K562 (cell line): ENCODE measurements at regions not wholly inside any gene's neighbourhood (a gene's known extent, or its start where the extent isn't known, plus 50 kb on each side); places are given as distances from the start of the nearest gene placed in this dataset.
A peak's percentile ranks its signal among the peaks of the same experiment; 100 is the strongest.

ENCODE experiments used
- ATAC-seq: fragments of 200-7000 bp; cut with Tn5 transposase; 3 replicates; pipeline ENCODE4 v1.9.1; 2020; ENCODE audit warnings: moderate library complexity
- BruUV-seq: library from RNA; stranded (reverse); fragments of 400-500 nt; replicated peaks from 2 replicates; lab custom pipeline; 2021; lab: Mats Ljungman, UMichigan
- CTCF ChIA-PET: fragments of 300-600 bp; formaldehyde crosslinking; extraction: SDS; loops from one replicate; lab custom pipeline; 2021; ENCODE audit warnings: low intra/inter-chr PET ratio; lab: Yijun Ruan, JAX
- POLR2A ChIA-PET: fragments of 300-600, 350-650 bp; sonication (Branson Sonifier 250); formaldehyde crosslinking; extraction: SDS; loops from one replicate; lab custom pipeline; 2021; ENCODE audit warnings: antibody characterized with exemption, inconsistent platforms; lab: Yijun Ruan, JAX
- DNase-seq, 4 experiments: peaks; one replicate each; pipeline versions ENCODE4 v3.0.0 to v3.0.0-alpha.2; 2011 to 2018; ENCODE audit warnings: low spot score in 3 of 4, mixed read lengths in 3 of 4; ENCODE audit errors: extremely low read depth in 1 of 4
- FAIRE-seq: peaks from 2 replicates; lab custom pipeline; 2011; peaks lifted over from hg19 to GRCh38; lab: Jason Lieb, UNC
- H2AFZ ChIP-seq: 2 replicates; pipeline ENCODE4 v1.6.0; 2011; ENCODE audit warnings: low read depth, low read length, control low read depth, inconsistent platforms
- H3K27ac ChIP-seq: fragments of 200-600 bp; 3 replicates; pipeline ENCODE4 v1.8.0; 2011; ENCODE audit warnings: low read depth, mild to moderate bottlenecking, control low read depth, inconsistent platforms, low read length, moderate library complexity, mixed read lengths; ENCODE audit errors: extremely low read depth
- H3K27me3 ChIP-seq, 2 experiments: fragments of 300-600 bp in 1 of 2; 2 replicates in 1 of 2; 3 replicates in 1 of 2; pipeline versions ENCODE4 v1.6.0 to v1.8.0; 2011; ENCODE audit warnings: inconsistent platforms in 2 of 2, low read length in 2 of 2, mild to moderate bottlenecking in 1 of 2, mixed read lengths in 1 of 2, moderate library complexity in 1 of 2; ENCODE audit not compliant: control insufficient read depth in 2 of 2, insufficient read depth in 2 of 2
- H3K36me3 ChIP-seq: fragments of 300-600 bp; 3 replicates; pipeline ENCODE4 v1.8.0; 2011; ENCODE audit warnings: mild to moderate bottlenecking, low read length, inconsistent platforms; ENCODE audit not compliant: control insufficient read depth, insufficient read depth
- H3K4me1 ChIP-seq, 2 experiments: fragments of 200-600 bp in 1 of 2; replicated peaks in 1 of 2; 2 replicates in 1 of 2; 3 replicates in 1 of 2; pipeline versions ENCODE4 v1.5.1 to v1.8.0; 2011; ENCODE audit warnings: inconsistent platforms in 2 of 2, low read length in 2 of 2, mild to moderate bottlenecking in 1 of 2, mixed read lengths in 1 of 2, moderate library complexity in 1 of 2; ENCODE audit not compliant: control insufficient read depth in 2 of 2, insufficient read depth in 2 of 2
- H3K4me2 ChIP-seq: 2 replicates; pipeline ENCODE4 v1.6.1; 2011; ENCODE audit warnings: low read length, control low read depth, inconsistent platforms, mixed read lengths; ENCODE audit not compliant: insufficient read depth
- H3K4me3 ChIP-seq: fragments of 200-600 bp; sonication (generic), shearing (Covaris generic); 2 replicates; pipeline ENCODE4 v1.5.1; 2016; ENCODE audit warnings: control low read depth, inconsistent platforms
- H3K79me2 ChIP-seq: fragments of 200-600 bp; 3 replicates; pipeline ENCODE4 v1.8.0; 2011; ENCODE audit warnings: low read length, inconsistent platforms; ENCODE audit not compliant: control insufficient read depth, insufficient read depth
- H3K9ac ChIP-seq, 2 experiments: 2 replicates each; pipeline versions ENCODE4 v1.6.0 to v1.6.1; 2011; ENCODE audit warnings: low read depth in 2 of 2, low read length in 2 of 2, control low read depth in 1 of 2, inconsistent platforms in 1 of 2, mild to moderate bottlenecking in 1 of 2, mixed read lengths in 1 of 2; ENCODE audit not compliant: insufficient read depth in 1 of 2
- H3K9me1 ChIP-seq: one replicate; pipeline ENCODE4 v1.6.0; 2011; ENCODE audit warnings: inconsistent platforms, mild to moderate bottlenecking, low read length, moderate library complexity; ENCODE audit not compliant: control insufficient read depth, insufficient read depth
- H3K9me3 ChIP-seq: replicated peaks from 2 replicates; pipeline ENCODE4 v1.5.1; 2011; ENCODE audit warnings: low read depth, low read length, inconsistent platforms; ENCODE audit not compliant: control insufficient read depth, insufficient read depth
- H4K20me1 ChIP-seq: replicated peaks from 2 replicates; pipeline ENCODE4 v1.6.1; 2011; ENCODE audit warnings: low read length, inconsistent platforms, mixed read lengths; ENCODE audit not compliant: control insufficient read depth, insufficient read depth
- BCOR ChIP-seq: fragments of 450-650 bp; IDR thresholded peaks from 2 replicates; pipeline ENCODE4 v1.6.1; 2016
- CBX1 ChIP-seq: sonication (generic); IDR thresholded peaks from 2 replicates; pipeline ENCODE4 v1.6.1; 2016; ENCODE audit warnings: antibody characterized with exemption, low read depth, mild to moderate bottlenecking
- CC2D1A ChIP-seq: fragments of 450-650 bp; IDR thresholded peaks from 2 replicates; pipeline ENCODE4 v1.6.1; 2017; ENCODE audit warnings: mild to moderate bottlenecking
- CHD4 ChIP-seq: fragments of 200-600 bp; sonication (generic); IDR thresholded peaks from 3 replicates; pipeline ENCODE4 v1.6.1; 2012; ENCODE audit warnings: low read depth, mild to moderate bottlenecking, mixed read lengths, low read length, inconsistent platforms; ENCODE audit not compliant: insufficient read depth, insufficient replicate concordance, poor library complexity, severe bottlenecking
- E2F3 ChIP-seq: fragments of 250-450 bp; sonication (Bioruptor Pico); IDR thresholded peaks from 2 replicates; pipeline ENCODE4 v1.4.0; 2020; ENCODE audit warnings: mild to moderate bottlenecking
- KLF1 ChIP-seq: fragments of 450-650 bp; IDR thresholded peaks from 2 replicates; pipeline ENCODE4 v1.6.1; 2016; ENCODE audit warnings: missing genetic modification characterization, missing compliant biosample characterization
- RBM25 ChIP-seq: fragments of 200-400 bp; formaldehyde crosslinking; IDR thresholded peaks from 2 replicates; pipeline ENCODE4 v1.6.1; 2018; ENCODE audit warnings: low read length, low read depth, moderate library complexity; ENCODE audit not compliant: severe bottlenecking
- SMARCA5 ChIP-seq: fragments of 450-650 bp; IDR thresholded peaks from 2 replicates; pipeline ENCODE4 v1.6.1; 2016
- ZNF311 ChIP-seq: fragments of 250-450 bp; sonication (Bioruptor Pico); IDR thresholded peaks from 2 replicates; pipeline ENCODE4 v1.4.0; 2020; ENCODE audit warnings: mild to moderate bottlenecking, moderate library complexity
- WGBS: fragments of 100-300 bp; shearing (Covaris generic); methylation state at CpG from one replicate; pipeline ENCODE4 v1.1.6; 2016; ENCODE audit warnings: low coverage, mixed read lengths; ENCODE audit not compliant: insufficient coverage; ENCODE audit errors: missing lambda C conversion rate; 5-methylcytosine and 5-hydroxymethylcytosine counted together
- in situ Hi-C: fragments of 300-500 bp; cut with MboI; formaldehyde crosslinking; loops from 4 replicates; pipeline ENCODE4 v1.15.0; 2018; ENCODE audit warnings: inconsistent platforms, mixed read lengths
- intact Hi-C: fragments of 100-400 bp; cut with micrococcal nuclease; formaldehyde crosslinking; loops from 2 replicates; pipeline ENCODE4 v1.14.2; 2022
- TF ChIP-seq, protein P1 (sequence below): fragments of 450-650 bp; formaldehyde crosslinking; IDR thresholded peaks from 2 replicates; pipeline ENCODE4 v1.4.0; 2020; ENCODE audit warnings: mild to moderate bottlenecking

DNA sequence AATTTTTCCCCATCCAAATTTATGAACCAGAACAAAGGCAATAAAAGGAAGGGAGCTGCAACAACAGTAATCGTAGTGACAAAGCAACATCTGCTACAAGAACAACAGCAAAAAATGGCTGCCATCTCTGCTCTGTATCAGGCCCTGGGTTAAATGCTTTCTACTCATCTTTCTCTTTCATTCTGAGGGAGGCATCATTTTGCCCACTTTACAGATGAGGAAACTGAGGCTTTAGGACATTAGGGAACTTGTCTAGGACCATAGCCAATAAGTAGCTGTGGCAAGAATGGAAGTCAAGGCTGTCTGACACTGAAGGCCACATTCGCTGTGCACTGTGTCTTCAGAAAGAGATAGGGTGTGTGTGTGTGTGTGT lies 192.4 kb upstream of the NUDT4 start:
- intact Hi-C loops = no loop called here
- Histone ChIP-seq H3K4me2 (no peak overlapping the region), H3K4me3 (no peak overlapping the region), H2AFZ (peak overlapping the region; percentile 28; the same call in 1 of the 2 replicates), H3K9ac (no peak overlapping the region), H3K79me2 (no peaks in the 10 kb centered on the region), H3K4me1 (peaks cover 10 to 14% of the 10 kb centered on the region in 2 experiments; a peak in 4 of 5 replicates), H3K27me3 (no peaks in the 10 kb centered on the region), H3K36me3 (no peaks in the 10 kb centered on the region), H3K9me3 (no peaks in the 10 kb centered on the region), H3K27ac (no peak overlapping the region), H4K20me1 (no peaks in the 10 kb centered on the region), H3K9me1 (no peaks in the 10 kb centered on the region)
- WGBS = 77% methylated on average over 2 of the region's 2 CpGs
- ChIA-PET POLR2A (interaction anchor here (1.2 kb wide), 1 partner anchor 17 kb away, joined by 3 read pairs; no protein-coding TSS in a partner anchor), CTCF (no interaction called here)
- DNase-seq (no peak), FAIRE-seq (no peak), ATAC-seq (no peak)
- in situ Hi-C loops = no loop called here
- 0 out of 2 replicates have a peak, but pooled peaks have one; percentile 56 for TF ChIP-seq SMARCA5
- no peak for TF ChIP-seq CC2D1A
- peak; percentile 77 for TF ChIP-seq BCOR
- no peak for TF ChIP-seq KLF1 (tag)
- peak; percentile 22 for TF ChIP-seq CHD4
- TF ChIP-seq ZNF311 (CRISPR knock-in tag) = 0 out of 2 replicates have a peak, but pooled peaks have one; percentile 34
- no peak for TF ChIP-seq E2F3
- no peak for TF ChIP-seq CBX1
- TF ChIP-seq RBM25 = peak; percentile 73
- TF ChIP-seq, protein P1, sequence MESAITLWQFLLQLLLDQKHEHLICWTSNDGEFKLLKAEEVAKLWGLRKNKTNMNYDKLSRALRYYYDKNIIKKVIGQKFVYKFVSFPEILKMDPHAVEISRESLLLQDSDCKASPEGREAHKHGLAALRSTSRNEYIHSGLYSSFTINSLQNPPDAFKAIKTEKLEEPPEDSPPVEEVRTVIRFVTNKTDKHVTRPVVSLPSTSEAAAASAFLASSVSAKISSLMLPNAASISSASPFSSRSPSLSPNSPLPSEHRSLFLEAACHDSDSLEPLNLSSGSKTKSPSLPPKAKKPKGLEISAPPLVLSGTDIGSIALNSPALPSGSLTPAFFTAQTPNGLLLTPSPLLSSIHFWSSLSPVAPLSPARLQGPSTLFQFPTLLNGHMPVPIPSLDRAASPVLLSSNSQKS = no peak
- no TSS peak for BruUV-seq
